NCI-H2107 (cell line): ENCODE measurements at regions not wholly inside any gene's neighbourhood (a gene's known extent, or its start where the extent isn't known, plus 50 kb on each side); places are given as distances from the start of the nearest gene placed in this dataset.
"Not testable (repeated sequence)": the region's sequence is repeated elsewhere in the genome, so short reads cannot be mapped to it uniquely, and the experiment has no call there.

ENCODE experiments used
- DNase-seq: peaks from one replicate; lab custom pipeline; 2025; lab: John Stamatoyannopoulos, UW

DNA sequence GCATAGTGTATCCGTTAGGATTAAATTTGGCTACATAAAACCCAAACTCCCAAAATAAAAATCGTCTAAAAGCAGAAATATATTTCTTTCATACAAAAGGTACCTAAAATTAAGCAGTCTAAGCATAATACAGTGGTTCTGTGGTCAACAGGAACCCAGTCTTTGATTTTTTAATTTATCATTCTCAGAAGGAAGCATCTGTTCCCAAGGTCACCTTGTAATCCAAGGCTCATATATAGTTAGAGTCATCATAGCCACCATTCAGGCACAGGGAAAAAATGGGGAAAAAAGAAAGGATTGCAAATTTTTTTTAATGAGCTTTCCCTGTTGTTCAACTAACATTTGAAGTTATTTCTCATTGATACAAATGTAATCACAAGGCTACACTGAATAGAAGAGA is 983.2 kb downstream of the PLOD2 start:
- no peak for DNase-seq

- no peak for DNase-seq
Measured at GRCh38 chr3:145182196-145182911, 978.6 kb downstream of the PLOD2 start.

DNA sequence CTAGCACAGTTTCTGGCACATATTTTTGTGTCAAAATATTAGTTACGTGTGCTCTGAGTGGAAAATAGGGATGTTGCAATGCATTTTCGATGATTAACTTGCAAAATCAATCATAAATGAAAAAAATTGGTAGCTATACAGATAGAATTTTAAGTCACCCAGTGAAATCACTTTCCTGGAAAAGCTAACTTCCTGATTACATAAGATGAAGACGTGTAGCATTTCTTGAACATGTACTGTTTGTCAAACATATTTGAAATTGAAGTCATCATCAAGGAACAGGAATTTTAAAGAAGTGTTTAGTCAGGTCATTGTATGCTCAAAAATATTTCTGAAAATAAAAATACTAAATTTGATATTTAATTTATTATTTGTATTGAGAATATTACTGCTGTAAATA is 977.7 kb downstream of the PLOD2 start:
- DNase-seq, result no peak

DNA sequence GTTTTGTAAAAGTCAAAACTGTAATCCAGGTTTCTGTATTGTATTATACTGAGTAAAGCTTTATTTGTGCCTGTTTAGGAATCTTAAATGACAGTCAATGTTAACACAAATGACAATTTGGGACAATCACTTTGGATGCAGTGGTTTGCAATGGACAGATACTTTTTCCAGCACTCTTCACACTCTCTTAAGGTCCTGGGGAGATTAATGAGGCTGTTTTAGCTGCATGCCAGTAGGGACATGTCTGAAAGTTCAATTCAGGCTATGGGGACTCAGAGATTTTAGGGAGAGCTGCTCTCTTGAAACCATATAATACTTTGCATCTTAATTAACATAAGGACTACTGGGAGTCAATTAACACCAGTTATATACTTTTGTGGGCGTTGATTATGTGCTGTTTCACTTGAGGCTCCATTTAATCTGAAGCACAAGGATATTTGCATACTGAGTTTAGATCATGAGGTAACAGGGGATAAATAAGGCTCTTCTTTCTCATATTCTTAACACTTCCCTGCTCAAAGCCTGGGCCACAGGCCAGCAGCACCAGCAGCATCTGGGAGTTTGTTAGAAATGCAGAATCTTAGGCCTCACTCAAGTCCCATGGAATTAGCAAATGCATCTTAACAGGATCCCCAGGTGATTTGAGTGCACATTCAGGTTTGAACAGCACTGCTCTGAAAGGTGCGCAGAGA is 972.8 kb downstream of the PLOD2 start:
- DNase-seq, result no peak

- DNase-seq, result no peak
Measured at GRCh38 chr3:145190138-145190537, 970.8 kb downstream of the PLOD2 start.

- no peak for DNase-seq
Measured at GRCh38 chr3:145190761-145191160, 970.2 kb downstream of the PLOD2 start.

DNA sequence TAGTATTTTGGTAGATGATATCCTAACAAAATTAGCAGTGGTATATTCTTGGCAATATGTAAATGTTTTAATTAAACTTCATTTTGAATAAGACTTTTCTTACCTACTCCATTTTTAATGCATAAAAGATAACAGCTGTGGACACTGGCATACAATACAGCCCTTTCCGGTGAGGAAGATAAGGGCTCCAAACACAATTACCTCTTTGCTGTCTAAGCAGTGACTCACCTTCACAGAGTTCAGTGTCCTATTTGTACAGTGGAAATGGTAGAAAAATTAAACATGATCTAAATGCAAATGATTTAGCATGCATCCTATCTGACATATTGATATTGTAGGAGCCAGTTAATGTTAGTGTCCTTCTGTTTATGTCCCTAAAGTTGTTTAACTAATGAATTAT is 969.4 kb downstream of the PLOD2 start:
- no peak for DNase-seq

DNA sequence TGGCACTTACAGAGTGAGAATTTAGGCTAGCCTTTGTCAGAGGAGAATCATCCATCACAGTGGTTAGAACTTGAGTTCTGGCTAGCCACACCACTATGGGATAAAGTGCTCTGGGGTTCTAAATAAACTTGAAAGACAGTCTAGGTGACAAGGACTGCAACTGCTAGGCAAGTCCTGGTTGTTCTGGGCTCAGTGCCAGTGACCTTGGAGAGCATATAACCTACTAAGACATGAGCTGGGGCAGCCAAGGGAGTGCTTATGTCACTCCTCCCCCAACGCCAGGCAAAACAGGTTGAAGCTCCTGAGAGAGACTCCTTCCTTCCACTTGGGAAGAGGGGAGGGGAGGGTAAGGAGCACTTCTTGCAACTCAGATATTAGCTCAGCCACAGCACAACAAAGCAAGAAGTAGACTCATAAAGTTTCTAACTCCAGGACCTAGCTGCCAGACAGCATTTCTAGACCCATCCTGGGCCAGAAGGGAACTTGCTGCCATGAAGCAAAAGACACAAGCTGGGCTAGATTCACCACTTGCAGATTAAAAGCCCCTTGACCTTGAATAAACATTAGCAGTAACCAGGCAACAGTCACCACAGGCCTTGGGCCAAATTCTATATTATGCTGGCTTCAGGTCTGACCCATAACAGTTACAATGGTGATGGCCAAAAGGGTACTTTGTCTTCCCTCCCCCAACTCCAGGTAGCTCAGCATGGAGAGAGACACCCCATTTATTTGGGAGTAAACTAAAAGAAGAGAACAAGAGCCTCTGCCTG is 963.7 kb downstream of the PLOD2 start:
- DNase-seq, result no peak

- DNase-seq, result no peak
Measured at GRCh38 chr3:145197821-145198220, 963.2 kb downstream of the PLOD2 start.

DNA sequence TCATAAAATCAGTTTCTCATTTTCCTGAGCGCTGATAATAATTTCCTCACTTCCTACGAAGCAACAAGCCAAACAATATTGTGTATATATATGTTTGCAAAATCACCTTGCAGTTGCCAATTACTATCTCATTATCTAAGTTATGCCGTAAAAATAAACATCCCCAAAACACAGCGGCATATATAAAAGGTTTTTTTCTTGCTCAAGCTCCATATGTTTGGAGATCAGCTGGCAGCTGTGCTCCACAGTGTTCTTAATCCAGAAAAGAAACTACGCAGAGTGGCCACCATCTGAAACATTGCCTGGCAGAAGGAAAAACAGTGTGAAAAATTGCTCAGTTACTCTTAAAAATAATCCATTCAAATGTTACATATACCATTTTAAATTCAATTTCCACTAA is 951.4 kb downstream of the PLOD2 start:
- no peak for DNase-seq

- no peak for DNase-seq
Measured at GRCh38 chr3:145219355-145220235, 941.4 kb downstream of the PLOD2 start.

- DNase-seq, result no peak
Measured at GRCh38 chr3:145224886-145225285, 936.1 kb downstream of the PLOD2 start.

- DNase-seq, result no peak
Measured at GRCh38 chr3:145243875-145244274, 917.1 kb downstream of the PLOD2 start.

- no peak for DNase-seq
Measured at GRCh38 chr3:145244327-145244726, 916.7 kb downstream of the PLOD2 start.

DNA sequence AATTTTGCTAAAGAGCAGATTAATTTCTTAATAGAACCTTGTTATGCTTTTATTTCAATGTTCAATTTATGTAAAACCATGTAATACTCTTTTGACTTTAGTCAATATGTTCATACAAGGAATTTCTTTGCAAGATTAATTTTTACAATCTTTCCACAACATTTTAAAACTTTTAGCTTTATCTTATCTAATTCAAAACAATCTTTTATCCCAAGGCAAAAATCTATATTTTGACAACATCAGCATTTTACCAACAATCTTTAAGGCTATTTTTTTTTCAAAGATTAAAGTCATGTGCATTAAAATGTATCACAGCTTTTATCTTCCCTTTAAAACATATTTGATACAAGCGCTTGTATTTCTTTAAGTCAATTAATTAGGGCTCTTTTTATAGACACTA is 914.7 kb downstream of the PLOD2 start:
- no peak for DNase-seq

DNA sequence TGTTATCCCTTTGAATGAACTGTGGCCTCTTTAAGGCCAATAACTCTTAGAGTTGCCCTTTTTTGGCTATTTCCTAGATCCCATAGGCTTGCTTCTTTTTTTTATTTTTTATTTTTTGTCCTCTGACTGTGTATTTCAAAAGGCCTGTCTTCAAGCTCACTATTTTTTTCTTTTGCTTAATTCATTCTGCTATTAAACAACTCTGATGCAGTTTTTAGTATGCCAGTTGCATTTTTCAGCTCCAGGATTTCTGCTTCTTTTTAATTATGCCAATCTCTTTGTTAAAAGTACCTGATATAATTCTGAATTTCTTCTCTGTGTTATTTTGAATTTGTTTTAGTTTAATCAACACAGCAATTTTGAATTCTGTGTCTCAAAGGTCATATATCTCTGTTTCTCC is 912.1 kb downstream of the PLOD2 start:
- no peak for DNase-seq

- no peak for DNase-seq
Measured at GRCh38 chr3:145251311-145251710, 909.7 kb downstream of the PLOD2 start.

DNA sequence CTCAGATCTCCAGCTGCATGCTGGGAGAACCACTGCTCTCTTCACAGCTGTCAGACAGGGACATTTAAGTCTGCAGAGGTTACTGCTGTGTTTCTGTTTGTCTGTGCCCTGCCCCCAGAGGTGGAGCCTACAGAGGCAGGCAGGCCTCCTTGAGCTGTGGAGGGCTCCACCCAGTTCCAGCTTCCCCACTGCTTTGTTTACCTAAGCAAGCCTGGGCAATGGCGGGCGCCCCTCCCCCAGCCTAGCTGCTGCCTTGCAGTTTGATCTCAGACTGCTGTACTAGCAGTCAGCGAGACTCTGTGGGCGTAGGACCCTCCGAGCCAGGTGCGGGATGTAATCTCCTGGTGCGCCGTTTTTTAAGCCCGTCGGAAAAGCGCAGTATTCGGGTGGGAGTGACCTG is 903.0 kb downstream of the PLOD2 start:
- DNase-seq, result not testable (repeated sequence)

DNA sequence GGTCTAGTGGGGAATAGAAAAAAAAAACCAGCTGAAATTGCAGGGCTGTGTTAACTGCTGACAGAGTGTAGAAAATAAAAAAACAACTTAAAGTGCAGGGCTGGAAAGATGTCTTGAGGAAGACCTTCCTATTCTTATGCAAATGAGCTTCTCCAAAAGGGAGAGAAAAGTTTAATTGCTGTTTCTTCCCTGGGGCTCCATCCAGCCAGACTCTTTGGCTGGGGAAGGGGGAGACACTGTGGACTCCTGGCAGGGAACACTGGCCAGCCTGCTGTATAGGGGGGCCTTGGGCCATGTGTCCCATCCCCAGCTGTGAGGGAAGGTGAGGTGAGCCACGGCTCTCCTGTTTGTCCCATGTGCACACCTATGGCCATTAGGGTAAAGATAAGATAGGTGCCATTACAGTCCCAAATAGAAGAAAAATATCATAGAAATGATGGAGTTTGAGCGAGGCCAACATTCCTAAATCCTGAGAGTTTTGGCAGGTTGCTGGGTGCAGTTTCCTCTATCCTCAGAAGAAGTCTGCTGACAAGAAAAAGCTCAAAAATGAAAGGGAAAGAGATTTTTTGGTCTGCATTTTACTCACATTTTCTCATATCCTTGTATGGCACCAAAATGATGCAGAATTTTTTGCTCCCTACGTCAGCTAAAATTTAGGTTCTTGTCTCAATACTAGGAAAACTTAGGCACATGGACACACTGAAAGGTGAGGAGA is 901.7 kb downstream of the PLOD2 start:
- DNase-seq, result no peak

GRCh38 chr3:145263458-145263857 is 897.5 kb downstream of the PLOD2 start:
- DNase-seq, result not testable (repeated sequence)

GRCh38 chr3:145266368-145266767 is 894.6 kb downstream of the PLOD2 start:
- DNase-seq, result no peak
